ENCODE measurements at regions not wholly inside any gene's neighbourhood (a gene's known extent, or its start where the extent isn't known, plus 50 kb on each side); places are given as distances from the start of the nearest gene placed in this dataset.

- H3K4me2 ChIP-seq (ENCODE audit: low read length), result no peak overlapping the region
- no peak overlapping the region for H3K27ac ChIP-seq (ENCODE audit: low read length)
- no peaks in the 10 kb centered on the region for H4K20me1 ChIP-seq (ENCODE audit: insufficient read depth, low read length)
- H3K9ac ChIP-seq (ENCODE audit: low read length), result no peak overlapping the region
- H3K36me3 ChIP-seq (replicated peaks; ENCODE audit: low read depth, low read length), result no peaks in the 10 kb centered on the region
- H3K9me3 ChIP-seq (ENCODE audit: insufficient read depth, low read length), result no peaks in the 10 kb centered on the region
- TF ChIP-seq CTCF (IDR thresholded peaks at IDR 0.05; ENCODE audit: low read depth, low read length), result no peak
- no peak for TF ChIP-seq EZH2phosphoT487 (IDR thresholded peaks at IDR 0.05; ENCODE audit: low read depth)
- no peaks in the 10 kb centered on the region for H3K4me1 ChIP-seq (ENCODE audit: low read length)
- H3K4me3 ChIP-seq (ENCODE audit: low read length), result no peak overlapping the region
- peaks cover 11% of the 10 kb centered on the region; the same call in 1 of the 2 replicates for H3K27me3 ChIP-seq (ENCODE audit: low read depth, low read length)
- no peak overlapping the region for H2AFZ ChIP-seq (ENCODE audit: low read depth, low read length)
- no peaks in the 10 kb centered on the region for H3K79me2 ChIP-seq (ENCODE audit: low read length)
Observed at GRCh38 chr11:45525393-45525792, 140.0 kb downstream of the CHST1 start.

GRCh38 chr11:45523760-45524159, 141.7 kb downstream of the CHST1 start:
- Histone ChIP-seq H3K4me1 (ENCODE audit: low read length) (no peaks in the 10 kb centered on the region), H3K27ac (ENCODE audit: low read length) (no peak overlapping the region), H2AFZ (ENCODE audit: low read depth, low read length) (no peak overlapping the region), H3K27me3 (ENCODE audit: low read depth, low read length) (peaks cover 11% of the 10 kb centered on the region; the same call in 1 of the 2 replicates), H3K79me2 (ENCODE audit: low read length) (no peaks in the 10 kb centered on the region), H3K9me3 (ENCODE audit: insufficient read depth, low read length) (no peaks in the 10 kb centered on the region), H3K4me2 (ENCODE audit: low read length) (no peak overlapping the region), H3K36me3 (replicated peaks; ENCODE audit: low read depth, low read length) (no peaks in the 10 kb centered on the region), H3K9ac (ENCODE audit: low read length) (no peak overlapping the region), H4K20me1 (ENCODE audit: insufficient read depth, low read length) (no peaks in the 10 kb centered on the region), H3K4me3 (ENCODE audit: low read length) (no peak overlapping the region)
- no peak for TF ChIP-seq CTCF (IDR thresholded peaks at IDR 0.05; ENCODE audit: low read depth, low read length)
- no peak for TF ChIP-seq EZH2phosphoT487 (IDR thresholded peaks at IDR 0.05; ENCODE audit: low read depth)

- no peak overlapping the region for H2AFZ ChIP-seq (ENCODE audit: low read depth, low read length)
- H3K4me3 ChIP-seq (ENCODE audit: low read length), result no peak overlapping the region
- H3K4me1 ChIP-seq (ENCODE audit: low read length), result no peaks in the 10 kb centered on the region
- TF ChIP-seq EZH2phosphoT487 (IDR thresholded peaks at IDR 0.05; ENCODE audit: low read depth) (no peak), CTCF (IDR thresholded peaks at IDR 0.05; ENCODE audit: low read depth, low read length) (no peak)
- H3K9ac ChIP-seq (ENCODE audit: low read length), result no peak overlapping the region
- peaks cover 8% of the 10 kb centered on the region; the same call in 1 of the 2 replicates for H3K27me3 ChIP-seq (ENCODE audit: low read depth, low read length)
- H3K27ac ChIP-seq (ENCODE audit: low read length), result no peak overlapping the region
- no peaks in the 10 kb centered on the region for H3K9me3 ChIP-seq (ENCODE audit: insufficient read depth, low read length)
- no peaks in the 10 kb centered on the region for H3K36me3 ChIP-seq (replicated peaks; ENCODE audit: low read depth, low read length)
- no peak overlapping the region for H3K4me2 ChIP-seq (ENCODE audit: low read length)
- no peaks in the 10 kb centered on the region for H3K79me2 ChIP-seq (ENCODE audit: low read length)
- no peaks in the 10 kb centered on the region for H4K20me1 ChIP-seq (ENCODE audit: insufficient read depth, low read length)
Observed at GRCh38 chr11:45518833-45519535, 146.4 kb downstream of the CHST1 start.

GRCh38 chr11:45518141-45518832, 147.1 kb downstream of the CHST1 start:
- H3K27me3 ChIP-seq (ENCODE audit: low read depth, low read length), result peaks cover 8% of the 10 kb centered on the region; the same call in 1 of the 2 replicates
- H3K4me2 ChIP-seq (ENCODE audit: low read length), result no peak overlapping the region
- H2AFZ ChIP-seq (ENCODE audit: low read depth, low read length), result no peak overlapping the region
- no peaks in the 10 kb centered on the region for H4K20me1 ChIP-seq (ENCODE audit: insufficient read depth, low read length)
- H3K4me3 ChIP-seq (ENCODE audit: low read length), result no peak overlapping the region
- H3K9me3 ChIP-seq (ENCODE audit: insufficient read depth, low read length), result no peaks in the 10 kb centered on the region
- H3K27ac ChIP-seq (ENCODE audit: low read length), result no peak overlapping the region
- no peak overlapping the region for H3K9ac ChIP-seq (ENCODE audit: low read length)
- no peak for TF ChIP-seq EZH2phosphoT487 (IDR thresholded peaks at IDR 0.05; ENCODE audit: low read depth)
- no peak for TF ChIP-seq CTCF (IDR thresholded peaks at IDR 0.05; ENCODE audit: low read depth, low read length)
- H3K79me2 ChIP-seq (ENCODE audit: low read length), result no peaks in the 10 kb centered on the region
- H3K36me3 ChIP-seq (replicated peaks; ENCODE audit: low read depth, low read length), result no peaks in the 10 kb centered on the region
- no peaks in the 10 kb centered on the region for H3K4me1 ChIP-seq (ENCODE audit: low read length)

Measured in OCI-LY3 (cell line).